PC-3 (cell line): ENCODE measurements at regions not wholly inside any gene's neighbourhood (a gene's known extent, or its start where the extent isn't known, plus 50 kb on each side); places are given as distances from the start of the nearest gene placed in this dataset.
A peak's percentile ranks its signal among the peaks of the same experiment; 100 is the strongest.

Experiments
- ATAC-seq: fragments of 200-7000 bp; cut with Tn5 transposase; 2 replicates; pipeline ENCODE4 v1.9.1; 2020; ENCODE audit warnings: mild to moderate bottlenecking, moderate library complexity
- BruUV-seq: library from RNA; stranded (reverse); fragments of 400-500 nt; replicated peaks from 2 replicates; lab custom pipeline; 2021; lab: Mats Ljungman, UMichigan
- CTCF ChIA-PET: fragments of 300-600 bp; sonication (Branson Sonifier 250); formaldehyde crosslinking; loops from one replicate; lab custom pipeline; 2022; ENCODE audit warnings: antibody characterized with exemption; lab: Charles Lee
- POLR2A ChIA-PET: fragments of 300-600 bp; sonication (Branson Sonifier 250); formaldehyde crosslinking; loops from one replicate; lab custom pipeline; 2022; ENCODE audit warnings: antibody characterized with exemption; ENCODE audit not compliant: unreplicated experiment; lab: Charles Lee
- DNase-seq: peaks from one replicate; pipeline ENCODE4 v3.0.0-alpha.2; 2015
- H2AFZ ChIP-seq: fragments of 300-600 bp; sonication (generic); 2 replicates; pipeline ENCODE4 v1.6.0; 2016; ENCODE audit warnings: antibody characterized with exemption, low read length
- H3F3A ChIP-seq: fragments of 300-600 bp; sonication (generic); one replicate; pipeline ENCODE4 v1.6.0; 2017; ENCODE audit warnings: antibody characterized with exemption, low read length, control low read depth, mild to moderate bottlenecking; ENCODE audit not compliant: unreplicated experiment
- H3K27ac ChIP-seq: fragments of 300-600 bp; sonication (generic); 2 replicates; pipeline ENCODE4 v1.5.1; 2016; ENCODE audit warnings: mild to moderate bottlenecking, low read length
- H3K27me3 ChIP-seq: fragments of 300-600 bp; sonication (generic); 2 replicates; pipeline ENCODE4 v1.6.1; 2016; ENCODE audit warnings: low read length, mixed read lengths
- H3K36me3 ChIP-seq: fragments of 300-600 bp; sonication (generic); 2 replicates; pipeline ENCODE4 v1.6.1; 2016; ENCODE audit warnings: low read depth, mixed run types, low read length, mixed read lengths
- H3K4me1 ChIP-seq: fragments of 300-600 bp; sonication (generic); 2 replicates; pipeline ENCODE4 v1.5.1; 2016; ENCODE audit warnings: low read length; ENCODE audit not compliant: insufficient read depth
- H3K4me2 ChIP-seq: fragments of 300-600 bp; sonication (generic); 2 replicates; pipeline ENCODE4 v1.6.0; 2016; ENCODE audit warnings: low read length
- H3K4me3 ChIP-seq: fragments of 300-600 bp; sonication (generic); 2 replicates; pipeline ENCODE4 v1.5.1; 2016; ENCODE audit warnings: mild to moderate bottlenecking, low read length, mixed read lengths
- H3K79me2 ChIP-seq: fragments of 300-600 bp; sonication (generic); 2 replicates; pipeline ENCODE4 v1.6.1; 2017; ENCODE audit warnings: low read length, mixed read lengths
- H3K9ac ChIP-seq: fragments of 300-600 bp; sonication (generic); 2 replicates; pipeline ENCODE4 v1.6.0; 2016; ENCODE audit warnings: mild to moderate bottlenecking, low read length
- H3K9me2 ChIP-seq: fragments of 300-600 bp; sonication (generic); replicated peaks from 2 replicates; pipeline ENCODE4 v1.6.1; 2016; ENCODE audit warnings: mixed run types, low read length, mixed read lengths
- H3K9me3 ChIP-seq: fragments of 300-600 bp; sonication (generic); 2 replicates; pipeline ENCODE4 v1.6.1; 2016; ENCODE audit warnings: low read length, mixed read lengths
- H4K20me1 ChIP-seq: fragments of 300-600 bp; sonication (generic); 2 replicates; pipeline ENCODE4 v1.6.1; 2016; ENCODE audit warnings: low read length, mixed read lengths
- CTCF ChIP-seq: fragments of 300-600 bp; sonication (generic); conservative IDR thresholded peaks from 2 replicates; pipeline ENCODE4 v1.5.1; 2017; ENCODE audit warnings: antibody characterized with exemption, low read depth, mild to moderate bottlenecking, low read length
- EZH2 ChIP-seq: fragments of 300-600 bp; sonication (generic); IDR thresholded peaks from one replicate; pipeline ENCODE4 v1.6.1; 2017; ENCODE audit warnings: antibody characterized with exemption, mild to moderate bottlenecking, low read length; ENCODE audit not compliant: unreplicated experiment
- EZH2phosphoT487 ChIP-seq: fragments of 300-600 bp; sonication (generic); IDR thresholded peaks from 2 replicates; pipeline ENCODE4 v1.6.1; 2018; ENCODE audit warnings: mild to moderate bottlenecking, antibody characterized with exemption, low read length, borderline replicate concordance
- intact Hi-C: fragments of 100-400 bp; cut with micrococcal nuclease; formaldehyde crosslinking; loops from 2 replicates; pipeline ENCODE4 v1.9.0; 2023

- H3F3A ChIP-seq = peaks cover 7% of the 10 kb centered on the region
- H4K20me1 ChIP-seq = no peaks in the 10 kb centered on the region
- TF ChIP-seq CTCF (no peak), EZH2phosphoT487 (no peak), EZH2 (no peak)
- CTCF ChIA-PET = interaction anchor here (0.7 kb wide), 1 partner anchor 25 kb away, joined by 3 read pairs; no protein-coding TSS in a partner anchor
- H3K9me2 ChIP-seq = no peaks in the 10 kb centered on the region
- H3K4me1 ChIP-seq = peaks cover 56% of the 10 kb centered on the region
- peaks cover 10% of the 10 kb centered on the region; the same call in 1 of the 2 replicates for H3K36me3 ChIP-seq
- intact Hi-C loops = no loop called here
- H3K4me3 ChIP-seq = no peak overlapping the region
- H3K9ac ChIP-seq = no peak overlapping the region
- H2AFZ ChIP-seq = no peak overlapping the region
- peaks cover 93% of the 10 kb centered on the region for H3K79me2 ChIP-seq
- no TSS peak for BruUV-seq
- H3K9me3 ChIP-seq = no peaks in the 10 kb centered on the region
- H3K27ac ChIP-seq = no peak overlapping the region
- ATAC-seq (no peak), DNase-seq (no peak)
- no peak overlapping the region for H3K4me2 ChIP-seq
- POLR2A ChIA-PET = interaction anchor here (0.6 to 1.4 kb wide), 2 partner anchors 18 to 534 kb away, joined by 3 to 14 read pairs; no protein-coding TSS in a partner anchor
- no peaks in the 10 kb centered on the region for H3K27me3 ChIP-seq
These were observed 188.5 kb upstream of the KLF14 start for GRCh38 chr7:130922206-130923112.

DNA sequence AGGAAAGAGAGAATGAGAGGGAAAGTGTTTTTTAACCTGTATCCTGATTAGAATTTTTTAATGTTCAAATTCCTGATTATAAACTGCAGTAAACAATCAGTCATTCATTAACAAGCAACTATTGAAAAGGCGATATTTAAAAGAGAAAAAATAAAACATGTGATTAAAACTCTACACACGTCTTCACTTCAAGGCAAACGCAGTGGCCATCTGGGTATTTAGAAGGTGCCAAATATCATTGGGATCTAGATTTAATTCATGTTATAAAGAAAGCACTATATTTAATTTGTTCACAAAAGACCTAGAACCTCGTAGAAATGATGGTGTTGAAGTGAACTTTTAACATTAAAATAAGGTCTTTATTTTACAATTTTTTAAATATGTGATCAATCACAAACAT lies 189.4 kb upstream of the KLF14 start:
- ChIA-PET POLR2A (interaction anchor here (0.6 kb wide), 1 partner anchor 533 kb away, joined by 3 read pairs; no protein-coding TSS in a partner anchor), CTCF (no interaction called here)
- Histone ChIP-seq H3K4me3 (no peak overlapping the region), H3K36me3 (peaks cover 10% of the 10 kb centered on the region; the same call in 1 of the 2 replicates), H3K27ac (no peak overlapping the region), H3K9ac (no peak overlapping the region), H3K9me3 (no peaks in the 10 kb centered on the region), H3K4me2 (no peak overlapping the region), H3K4me1 (peaks cover 50% of the 10 kb centered on the region), H3F3A (peaks cover 4% of the 10 kb centered on the region), H3K9me2 (no peaks in the 10 kb centered on the region), H3K79me2 (peaks cover 98% of the 10 kb centered on the region), H3K27me3 (no peaks in the 10 kb centered on the region), H2AFZ (no peak overlapping the region), H4K20me1 (no peaks in the 10 kb centered on the region)
- no TSS peak for BruUV-seq
- intact Hi-C loops = no loop called here
- TF ChIP-seq EZH2phosphoT487 (no peak), CTCF (no peak), EZH2 (no peak)
- ATAC-seq (no peak), DNase-seq (no peak)

- H3K9me3 ChIP-seq = no peaks in the 10 kb centered on the region
- no peak overlapping the region for H3K4me3 ChIP-seq
- no peak overlapping the region for H3K9ac ChIP-seq
- H3F3A ChIP-seq = no peaks in the 10 kb centered on the region
- no peak overlapping the region for H3K4me2 ChIP-seq
- no peak for TF ChIP-seq EZH2phosphoT487
- TF ChIP-seq CTCF = no peak
- TF ChIP-seq EZH2 = no peak
- ChIA-PET CTCF (no interaction called here), POLR2A (no interaction called here)
- H3K79me2 ChIP-seq = peaks cover 98% of the 10 kb centered on the region
- intact Hi-C loops = no loop called here
- H3K4me1 ChIP-seq = peaks cover 44% of the 10 kb centered on the region
- no peak overlapping the region for H3K27ac ChIP-seq
- H2AFZ ChIP-seq = no peak overlapping the region
- H3K9me2 ChIP-seq = no peaks in the 10 kb centered on the region
- DNase-seq (no peak), ATAC-seq (peak; percentile 19; the same call in 1 of the 2 replicates)
- no peaks in the 10 kb centered on the region for H4K20me1 ChIP-seq
- H3K36me3 ChIP-seq = peaks cover 10% of the 10 kb centered on the region; the same call in 1 of the 2 replicates
- no peaks in the 10 kb centered on the region for H3K27me3 ChIP-seq
- BruUV-seq = no TSS peak
These were observed 189.9 kb upstream of the KLF14 start for GRCh38 chr7:130923930-130924329.
